Trophoblast cell (in vitro differentiated cells and primary cell): ENCODE measurements at regions not wholly inside any gene's neighbourhood (a gene's known extent, or its start where the extent isn't known, plus 50 kb on each side); places are given as distances from the start of the nearest gene placed in this dataset.

ENCODE experiments used
- DNase-seq, 2 donors: peaks; one replicate each; pipeline ENCODE4 v3.0.0-alpha.2; 2016
- H2AFZ ChIP-seq: 2 replicates; pipeline ENCODE4 v1.6.1; 2013; ENCODE audit warnings: low read length, moderate library complexity, mild to moderate bottlenecking; ENCODE audit not compliant: insufficient read depth, poor library complexity
- H2AK5ac ChIP-seq: 2 replicates; pipeline ENCODE4 v1.6.1; 2013; ENCODE audit warnings: mild to moderate bottlenecking, low read length
- H2BK120ac ChIP-seq: 2 replicates; pipeline ENCODE4 v1.6.1; 2013; ENCODE audit warnings: low read length, mild to moderate bottlenecking, moderate library complexity; ENCODE audit not compliant: insufficient read depth, poor library complexity
- H2BK12ac ChIP-seq: 2 replicates; pipeline ENCODE4 v1.6.1; 2013; ENCODE audit warnings: mild to moderate bottlenecking, low read length, moderate library complexity
- H2BK5ac ChIP-seq: 2 replicates; pipeline ENCODE4 v1.6.1; 2013; ENCODE audit warnings: low read length, low read depth, moderate library complexity, mild to moderate bottlenecking; ENCODE audit not compliant: poor library complexity
- H3K14ac ChIP-seq: 2 replicates; pipeline ENCODE4 v1.6.1; 2013; ENCODE audit warnings: mild to moderate bottlenecking, low read length
- H3K18ac ChIP-seq: 2 replicates; pipeline ENCODE4 v1.6.1; 2013; ENCODE audit warnings: mild to moderate bottlenecking, low read length
- H3K23ac ChIP-seq: 2 replicates; pipeline ENCODE4 v1.6.1; 2013; ENCODE audit warnings: low read length
- H3K27ac ChIP-seq: 2 replicates; pipeline ENCODE4 v1.5.1; 2013; ENCODE audit warnings: low read depth, mild to moderate bottlenecking, inconsistent platforms, low read length, moderate library complexity
- H3K27me3 ChIP-seq: 2 replicates; pipeline ENCODE4 v1.6.1; 2013; ENCODE audit warnings: inconsistent platforms, mild to moderate bottlenecking, low read length, moderate library complexity; ENCODE audit not compliant: insufficient read depth
- H3K36me3 ChIP-seq, 2 experiments: 1 replicate in 1 of 2; 2 replicates in 1 of 2; pipeline ENCODE4 v1.6.1; 2013; ENCODE audit warnings: low read length in 2 of 2, mild to moderate bottlenecking in 2 of 2, moderate library complexity in 1 of 2; ENCODE audit not compliant: insufficient read depth in 2 of 2, control insufficient read depth in 1 of 2
- H3K4ac ChIP-seq: 2 replicates; pipeline ENCODE4 v1.6.1; 2013; ENCODE audit warnings: low read depth, mild to moderate bottlenecking, low read length, moderate library complexity
- H3K4me1 ChIP-seq, 2 experiments: 1 replicate in 1 of 2; 2 replicates in 1 of 2; pipeline ENCODE4 v1.6.1; 2013; ENCODE audit warnings: low read length in 2 of 2, mild to moderate bottlenecking in 2 of 2, moderate library complexity in 1 of 2; ENCODE audit not compliant: insufficient read depth in 2 of 2, control insufficient read depth in 1 of 2
- H3K4me2 ChIP-seq: 2 replicates; pipeline ENCODE4 v1.6.1; 2013; ENCODE audit warnings: inconsistent platforms, mild to moderate bottlenecking, low read length, moderate library complexity
- H3K4me3 ChIP-seq: 2 replicates; pipeline ENCODE4 v1.5.1; 2013; ENCODE audit warnings: mild to moderate bottlenecking, low read depth, low read length, inconsistent platforms
- H3K79me1 ChIP-seq: one replicate; pipeline ENCODE4 v1.6.1; 2013; ENCODE audit warnings: low read length
- H3K79me2 ChIP-seq: 2 replicates; pipeline ENCODE4 v1.6.1; 2013; ENCODE audit warnings: low read length, mild to moderate bottlenecking; ENCODE audit not compliant: control insufficient read depth, insufficient read depth, poor library complexity
- H3K9ac ChIP-seq: 2 replicates; pipeline ENCODE4 v1.6.1; 2013; ENCODE audit warnings: mild to moderate bottlenecking, low read length
- H3K9me3 ChIP-seq: 2 replicates; pipeline ENCODE4 v1.6.1; 2013; ENCODE audit warnings: low read depth, mild to moderate bottlenecking, control low read depth, inconsistent platforms, low read length; ENCODE audit not compliant: insufficient read depth
- H4K12ac ChIP-seq: 2 replicates; pipeline ENCODE4 v1.6.1; 2013; ENCODE audit warnings: low read depth, mild to moderate bottlenecking, low read length, moderate library complexity
- H4K8ac ChIP-seq: 2 replicates; pipeline ENCODE4 v1.6.1; 2013; ENCODE audit warnings: low read depth, mild to moderate bottlenecking, low read length, moderate library complexity
- H4K91ac ChIP-seq: one replicate; pipeline ENCODE4 v1.6.1; 2013; ENCODE audit warnings: low read depth, mild to moderate bottlenecking, low read length, moderate library complexity
- WGBS: extraction: QIAGEN DNeasy Blood & Tissue Kit; methylation state at CpG from one replicate; pipeline ENCODE4 v1.1.7; 2013; ENCODE audit warnings: missing lambda C conversion rate; ENCODE audit not compliant: insufficient read length, insufficient coverage; ENCODE audit errors: extremely low coverage; 5-methylcytosine and 5-hydroxymethylcytosine counted together

- Histone ChIP-seq H3K27ac (no peak overlapping the region), H3K18ac (no peak overlapping the region), H3K9ac (no peak overlapping the region), H3K79me2 (no peaks in the 10 kb centered on the region), H4K12ac (no peak overlapping the region), H2AK5ac (no peak overlapping the region), H3K36me3 (no peaks in the 10 kb centered on the region), H3K4me2 (no peak overlapping the region), H2AFZ (no peak overlapping the region), H3K27me3 (no peaks in the 10 kb centered on the region), H4K91ac (no peak overlapping the region), H4K8ac (no peak overlapping the region), H3K4ac (no peak overlapping the region), H3K4me3 (no peak overlapping the region), H3K79me1 (no peaks in the 10 kb centered on the region), H3K9me3 (no peaks in the 10 kb centered on the region), H3K23ac (no peak overlapping the region), H3K14ac (no peak overlapping the region), H2BK12ac (no peak overlapping the region), H3K4me1 (peaks cover 0 to 2% of the 10 kb centered on the region in 2 experiments), H2BK5ac (no peak overlapping the region), H2BK120ac (no peak overlapping the region)
- no CpG with 5 or more reads among the region's 6 CpGs for WGBS
- DNase-seq: no peak
These were observed 69.0 kb upstream of the CCN2 start for GRCh38 chr6:132020138-132020581.

DNA sequence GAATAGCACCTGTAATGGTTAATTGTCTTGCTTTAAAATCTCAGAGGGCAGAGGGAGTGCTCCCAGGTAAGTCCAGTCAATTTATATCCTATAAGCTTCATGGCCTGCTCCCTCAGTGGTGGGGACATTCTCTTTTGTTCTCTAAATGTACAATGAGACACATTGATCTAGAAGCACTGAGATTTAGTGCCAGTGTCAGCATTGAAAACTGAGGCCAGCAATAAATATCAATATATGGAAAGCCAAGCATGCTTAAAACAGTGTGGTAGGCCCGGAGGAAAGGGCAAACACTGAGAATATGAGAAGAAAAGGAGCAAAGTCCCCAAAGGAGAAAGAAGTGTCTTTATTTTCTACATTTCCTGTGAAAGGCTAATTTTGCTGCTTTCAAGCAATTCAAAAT is 68.4 kb upstream of the CCN2 start:
- Histone ChIP-seq H2AFZ (no peak overlapping the region), H2BK120ac (no peak overlapping the region), H3K9ac (no peak overlapping the region), H3K4me2 (no peak overlapping the region), H3K27ac (no peak overlapping the region), H3K18ac (no peak overlapping the region), H2BK5ac (no peak overlapping the region), H2BK12ac (no peak overlapping the region), H3K4ac (no peak overlapping the region), H3K27me3 (no peaks in the 10 kb centered on the region), H3K79me1 (no peaks in the 10 kb centered on the region), H3K9me3 (no peaks in the 10 kb centered on the region), H3K79me2 (no peaks in the 10 kb centered on the region), H2AK5ac (no peak overlapping the region), H3K36me3 (no peaks in the 10 kb centered on the region), H4K91ac (no peak overlapping the region), H3K4me1 (peaks cover 0 to 2% of the 10 kb centered on the region in 2 experiments), H3K23ac (no peak overlapping the region), H3K4me3 (no peak overlapping the region), H4K12ac (no peak overlapping the region), H3K14ac (no peak overlapping the region), H4K8ac (no peak overlapping the region)
- DNase-seq: no peak
- no CpG with 5 or more reads among the region's 1 CpG for WGBS

- no peaks in the 10 kb centered on the region for H3K36me3 ChIP-seq
- no peak overlapping the region for H3K23ac ChIP-seq
- no peak overlapping the region for H2AFZ ChIP-seq
- H3K4me1 ChIP-seq: peaks cover 0 to 2% of the 10 kb centered on the region in 2 experiments
- H3K27ac ChIP-seq: no peak overlapping the region
- H3K79me2 ChIP-seq: no peaks in the 10 kb centered on the region
- no peak overlapping the region for H2BK120ac ChIP-seq
- H4K8ac ChIP-seq: no peak overlapping the region
- H3K14ac ChIP-seq: no peak overlapping the region
- no peak overlapping the region for H2BK5ac ChIP-seq
- no peak overlapping the region for H3K9ac ChIP-seq
- no peak for DNase-seq
- no peak overlapping the region for H3K4me3 ChIP-seq
- H3K4ac ChIP-seq: no peak overlapping the region
- H3K4me2 ChIP-seq: no peak overlapping the region
- H3K9me3 ChIP-seq: no peaks in the 10 kb centered on the region
- H3K27me3 ChIP-seq: no peaks in the 10 kb centered on the region
- no peak overlapping the region for H4K91ac ChIP-seq
- H4K12ac ChIP-seq: no peak overlapping the region
- H2BK12ac ChIP-seq: no peak overlapping the region
- H3K18ac ChIP-seq: no peak overlapping the region
- H3K79me1 ChIP-seq: no peaks in the 10 kb centered on the region
- no CpG with 5 or more reads among the region's 3 CpGs for WGBS
- H2AK5ac ChIP-seq: no peak overlapping the region
These were observed 66.8 kb upstream of the CCN2 start for GRCh38 chr6:132017942-132018341.

DNA sequence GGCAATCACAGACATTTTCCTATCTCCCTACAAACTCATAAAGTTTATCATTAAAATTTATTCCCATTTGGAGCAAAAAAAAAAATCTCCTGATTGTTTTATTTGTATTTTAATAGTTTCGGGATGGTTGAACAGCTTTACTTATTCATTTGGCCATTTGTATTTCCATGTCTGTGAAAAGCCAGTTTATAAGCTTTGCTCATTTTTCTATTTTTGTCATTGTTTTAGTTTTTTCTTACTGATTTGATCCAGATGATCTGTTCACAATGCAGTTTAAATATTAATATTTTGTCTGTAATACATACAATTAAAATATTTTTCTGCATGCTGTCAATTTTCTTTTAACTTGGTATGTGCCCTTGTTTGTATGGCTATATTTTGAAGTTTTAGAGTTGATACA is 65.2 kb upstream of the CCN2 start:
- Histone ChIP-seq H3K4ac (no peak overlapping the region), H3K9ac (no peak overlapping the region), H2AK5ac (no peak overlapping the region), H3K4me2 (no peak overlapping the region), H3K79me1 (no peaks in the 10 kb centered on the region), H3K79me2 (no peaks in the 10 kb centered on the region), H3K18ac (no peak overlapping the region), H3K36me3 (no peaks in the 10 kb centered on the region), H3K14ac (no peak overlapping the region), H3K27ac (no peak overlapping the region), H3K4me3 (no peak overlapping the region), H4K91ac (no peak overlapping the region), H4K8ac (no peak overlapping the region), H2BK5ac (no peak overlapping the region), H3K27me3 (no peaks in the 10 kb centered on the region), H3K23ac (no peak overlapping the region), H3K4me1 (no peaks in the 10 kb centered on the region), H2AFZ (no peak overlapping the region), H4K12ac (no peak overlapping the region), H2BK12ac (no peak overlapping the region), H3K9me3 (no peaks in the 10 kb centered on the region), H2BK120ac (no peak overlapping the region)
- no peak for DNase-seq
- WGBS: no CpG with 5 or more reads among the region's 1 CpG
